ENCODE measurements at regions not wholly inside any gene's neighbourhood (a gene's known extent, or its start where the extent isn't known, plus 50 kb on each side); places are given as distances from the start of the nearest gene placed in this dataset.
A peak's percentile ranks its signal among the peaks of the same experiment; 100 is the strongest.

DNA sequence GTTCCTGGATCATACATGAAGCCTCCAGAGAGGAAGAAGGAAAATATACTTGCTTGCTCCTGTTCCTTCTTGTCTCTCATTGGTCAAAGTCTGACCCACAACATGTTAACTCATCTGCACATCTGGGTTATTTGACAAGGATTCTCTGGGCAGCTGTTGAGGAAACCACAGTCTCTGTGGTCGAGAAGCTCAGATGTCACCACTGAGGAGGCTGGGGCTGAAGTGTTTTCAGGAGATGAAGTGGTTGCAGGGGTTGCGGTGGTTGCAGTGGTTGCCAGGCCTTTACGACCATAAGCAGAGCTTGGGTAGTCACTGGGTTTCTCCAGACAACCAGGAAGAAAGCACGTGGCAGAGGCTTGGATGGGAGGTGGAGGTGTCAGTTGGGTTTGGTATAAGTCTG, 265.0 kb upstream of the LRIG3 start:
- in situ Hi-C loops (cut with HindIII; ENCODE audit: low pct_unique_long_range_greater_than_20kb, low sequenced_read_pairs) = no loop called here
- no peak for DNase-seq (ENCODE audit: low read depth)

DNA sequence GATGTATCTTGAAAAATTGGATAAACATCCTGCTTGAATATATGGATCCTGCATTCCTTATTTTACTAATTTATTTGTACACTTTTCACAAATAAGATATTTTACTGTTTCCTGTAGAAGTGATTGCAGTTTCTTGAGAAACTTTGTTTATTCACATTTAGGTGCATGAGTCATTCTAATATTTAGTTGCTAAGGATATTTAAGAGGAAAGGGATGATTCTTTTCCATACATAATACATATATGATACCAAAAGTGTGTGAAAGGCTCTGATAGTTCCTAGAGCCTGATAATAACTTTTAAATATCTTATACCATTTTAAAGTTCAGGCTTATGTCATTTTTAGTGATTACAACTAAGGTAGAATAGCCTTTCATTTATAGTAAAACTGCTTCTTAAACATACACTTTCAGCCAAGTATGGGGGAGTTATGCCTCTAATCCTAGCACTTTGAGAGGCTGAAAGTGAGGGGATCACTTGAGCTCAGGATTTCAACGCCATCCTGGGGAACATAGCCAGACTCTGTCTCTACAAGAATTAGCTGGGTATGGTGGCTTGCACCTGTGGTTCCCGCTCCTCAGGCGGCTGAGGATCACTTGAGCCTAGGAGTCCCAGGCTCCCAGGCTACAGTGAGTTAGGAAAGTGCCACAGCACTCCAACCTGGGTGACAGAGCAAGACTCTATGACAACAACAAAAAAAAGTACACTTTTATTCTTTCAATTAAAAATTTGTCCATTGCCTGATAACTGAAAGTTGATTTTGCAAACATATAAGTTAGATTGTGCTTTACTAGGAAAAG, 262.6 kb upstream of the LRIG3 start:
- no peak for DNase-seq (ENCODE audit: low read depth)
- in situ Hi-C loops (cut with HindIII; ENCODE audit: low pct_unique_long_range_greater_than_20kb, low sequenced_read_pairs) = no loop called here

DNA sequence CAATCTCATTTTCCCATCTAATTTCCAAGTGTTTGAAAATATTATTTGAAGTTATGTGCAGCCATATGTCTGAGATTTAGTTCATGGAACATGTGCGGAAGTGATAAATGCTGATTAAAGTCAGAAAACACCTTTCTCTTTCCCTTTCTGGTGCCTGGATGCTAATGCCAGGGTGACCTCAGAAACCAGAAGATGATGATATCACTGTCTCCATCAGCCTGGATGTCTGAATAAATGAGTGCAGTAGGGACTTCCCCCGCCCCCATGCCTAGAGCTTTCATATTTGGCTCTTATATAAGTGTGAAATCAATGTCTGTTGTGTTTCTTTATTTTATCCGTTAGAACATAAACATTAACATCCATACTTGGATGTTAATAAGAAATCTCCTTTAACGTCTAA, 261.9 kb upstream of the LRIG3 start:
- in situ Hi-C loops (cut with HindIII; ENCODE audit: low pct_unique_long_range_greater_than_20kb, low sequenced_read_pairs) = no loop called here
- DNase-seq (ENCODE audit: low read depth) = no peak

- no peak for DNase-seq (ENCODE audit: low read depth)
- in situ Hi-C loops (cut with HindIII; ENCODE audit: low pct_unique_long_range_greater_than_20kb, low sequenced_read_pairs) = no loop called here
These were observed 261.0 kb upstream of the LRIG3 start for GRCh38 chr12:59181196-59181777.

GRCh38 chr12:59179231-59179630, 258.9 kb upstream of the LRIG3 start:
- in situ Hi-C loops (cut with HindIII; ENCODE audit: low pct_unique_long_range_greater_than_20kb, low sequenced_read_pairs) = no loop called here
- DNase-seq (ENCODE audit: low read depth) = no peak

- DNase-seq (ENCODE audit: low read depth) = no peak
These were observed 253.4 kb upstream of the LRIG3 start for GRCh38 chr12:59173695-59174094.

DNA sequence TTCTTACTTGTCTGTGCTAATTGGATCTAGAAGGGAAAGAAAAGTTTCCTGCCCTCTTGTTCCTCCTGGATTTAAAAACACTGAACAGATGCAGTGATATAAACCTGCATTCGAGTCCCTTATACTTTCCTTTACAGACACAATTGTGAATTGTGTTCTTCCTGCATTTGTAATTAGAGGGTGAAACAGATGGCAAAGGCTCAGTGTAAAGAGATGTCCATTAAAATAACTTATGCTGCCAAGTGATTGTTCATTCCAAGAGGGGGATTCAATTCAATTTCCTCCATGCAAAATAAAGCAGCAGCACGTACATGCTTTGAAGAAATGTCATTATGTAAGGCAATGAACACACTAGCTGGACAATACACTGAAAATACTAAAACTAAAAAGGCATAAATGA, 248.3 kb upstream of the LRIG3 start:
- in situ Hi-C loops (cut with HindIII; ENCODE audit: low pct_unique_long_range_greater_than_20kb, low sequenced_read_pairs) = no loop called here
- DNase-seq (ENCODE audit: low read depth) = no peak

More at GRCh38 chr12:59173695-59174094, 253.4 kb upstream of the LRIG3 start:
- in situ Hi-C loops (cut with HindIII; ENCODE audit: low pct_unique_long_range_greater_than_20kb, low sequenced_read_pairs) = no loop called here

DNA sequence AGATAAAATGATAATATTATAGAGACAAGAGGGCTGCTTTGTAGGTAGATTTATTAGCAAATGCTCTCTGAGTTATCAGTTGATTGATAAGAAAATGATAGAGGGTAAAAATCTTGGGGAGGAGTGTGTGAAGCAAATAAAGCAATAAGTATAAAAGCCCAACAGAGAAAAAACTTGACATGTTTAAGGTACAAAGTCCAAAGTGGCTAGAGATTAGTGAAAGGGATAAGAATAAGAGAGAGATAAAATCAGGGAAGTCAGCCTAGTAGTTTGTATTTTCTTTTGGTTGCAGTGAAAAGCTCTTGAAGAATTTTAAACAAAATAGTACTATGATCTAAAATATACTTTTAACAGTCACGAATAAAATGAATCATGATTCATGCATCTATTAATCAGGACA, 246.2 kb upstream of the LRIG3 start:
- DNase-seq (ENCODE audit: low read depth) = no peak
- in situ Hi-C loops (cut with HindIII; ENCODE audit: low pct_unique_long_range_greater_than_20kb, low sequenced_read_pairs) = no loop called here

- in situ Hi-C loops (cut with HindIII; ENCODE audit: low pct_unique_long_range_greater_than_20kb, low sequenced_read_pairs) = no loop called here
- DNase-seq (ENCODE audit: low read depth) = peak; percentile 41
These were observed 244.9 kb upstream of the LRIG3 start for GRCh38 chr12:59164991-59165718.

- in situ Hi-C loops (cut with HindIII; ENCODE audit: low pct_unique_long_range_greater_than_20kb, low sequenced_read_pairs) = no loop called here
- peak; percentile 44 for DNase-seq (ENCODE audit: low read depth)
These were observed 243.9 kb upstream of the LRIG3 start for GRCh38 chr12:59164226-59164625.

DNA sequence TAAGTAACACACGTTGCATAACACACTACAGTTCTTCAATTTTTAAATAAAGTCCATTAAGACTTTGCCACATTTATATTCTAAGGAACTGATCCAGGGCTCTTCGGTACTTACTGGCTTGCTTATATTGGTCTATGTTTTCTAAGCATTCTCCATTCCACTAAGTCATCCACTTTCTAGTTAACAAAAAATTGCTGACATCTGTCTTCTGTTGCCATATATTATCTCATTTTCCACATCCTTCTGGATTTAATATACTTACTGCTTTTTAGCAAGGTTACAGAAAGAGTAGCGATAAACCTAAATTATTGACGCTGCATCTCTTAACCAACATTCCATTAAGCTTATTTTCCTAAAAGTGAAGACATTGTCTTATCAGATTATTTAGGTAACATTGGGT, 238.4 kb upstream of the LRIG3 start:
- no peak for DNase-seq (ENCODE audit: low read depth)
- in situ Hi-C loops (cut with HindIII; ENCODE audit: low pct_unique_long_range_greater_than_20kb, low sequenced_read_pairs) = no loop called here

DNA sequence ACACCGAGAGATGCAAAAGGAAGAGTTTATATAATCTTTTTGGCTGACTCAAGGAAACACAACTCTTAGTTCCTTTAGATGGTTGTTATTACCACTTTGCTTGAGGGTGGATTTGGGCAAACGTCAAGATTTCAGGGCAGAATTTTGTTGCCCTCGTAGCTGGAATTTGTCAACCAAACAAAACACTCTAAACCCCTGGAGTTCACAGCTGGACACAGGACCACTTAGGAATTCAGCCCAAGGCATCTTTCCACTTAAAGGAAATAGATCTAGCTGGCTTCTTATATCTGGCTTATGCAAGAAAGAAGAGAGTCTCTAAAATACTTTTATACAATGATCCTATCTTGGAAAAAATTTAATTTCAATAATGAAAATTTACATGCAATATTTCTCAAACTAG, 237.8 kb upstream of the LRIG3 start:
- no peak for DNase-seq (ENCODE audit: low read depth)
- in situ Hi-C loops (cut with HindIII; ENCODE audit: low pct_unique_long_range_greater_than_20kb, low sequenced_read_pairs) = no loop called here

GRCh38 chr12:59155448-59155847, 235.1 kb upstream of the LRIG3 start:
- DNase-seq (ENCODE audit: low read depth) = no peak
- in situ Hi-C loops (cut with HindIII; ENCODE audit: low pct_unique_long_range_greater_than_20kb, low sequenced_read_pairs) = no loop called here

GRCh38 chr12:59151243-59151642, 230.9 kb upstream of the LRIG3 start:
- no peak for DNase-seq (ENCODE audit: low read depth)
- in situ Hi-C loops (cut with HindIII; ENCODE audit: low pct_unique_long_range_greater_than_20kb, low sequenced_read_pairs) = no loop called here

DNA sequence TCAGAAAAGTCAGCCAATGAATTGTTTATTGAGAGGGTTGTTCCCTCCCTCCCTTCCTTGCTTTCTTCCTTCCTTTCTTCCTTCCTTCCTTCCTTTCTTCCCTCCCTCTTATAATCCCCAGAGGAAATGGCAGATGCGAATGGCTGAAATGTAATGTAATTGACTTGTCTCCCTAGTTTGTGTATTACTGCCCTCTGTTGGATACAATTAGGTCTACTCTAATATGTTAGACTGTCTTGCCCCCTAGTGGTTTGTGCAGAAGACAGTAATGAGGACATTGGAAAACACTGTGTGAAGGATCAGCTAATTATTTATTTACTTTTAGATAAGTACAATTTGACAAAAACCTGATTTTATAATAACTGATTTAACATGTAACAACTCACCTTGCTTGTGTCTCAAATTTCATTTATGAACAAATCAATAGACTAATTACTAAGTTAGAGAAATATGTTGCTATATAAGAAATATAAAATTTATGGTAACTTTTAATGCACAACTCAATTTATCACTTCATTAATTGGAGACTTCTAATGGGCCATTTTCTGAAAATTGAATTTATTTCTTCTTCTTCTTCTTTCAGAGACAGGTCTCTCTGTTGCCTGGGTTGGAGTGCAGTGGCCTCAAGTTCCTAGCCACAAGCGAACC, 229.8 kb upstream of the LRIG3 start:
- DNase-seq (ENCODE audit: low read depth) = peak; percentile 72
- in situ Hi-C loops (cut with HindIII; ENCODE audit: low pct_unique_long_range_greater_than_20kb, low sequenced_read_pairs) = no loop called here

- no peak for DNase-seq (ENCODE audit: low read depth)
- in situ Hi-C loops (cut with HindIII; ENCODE audit: low pct_unique_long_range_greater_than_20kb, low sequenced_read_pairs) = no loop called here
These were observed 227.5 kb upstream of the LRIG3 start for GRCh38 chr12:59147791-59148190.

GRCh38 chr12:59142183-59142790, 222.0 kb upstream of the LRIG3 start:
- DNase-seq (ENCODE audit: low read depth) = no peak
- in situ Hi-C loops (cut with HindIII; ENCODE audit: low pct_unique_long_range_greater_than_20kb, low sequenced_read_pairs) = no loop called here

GRCh38 chr12:59134750-59135149, 214.4 kb upstream of the LRIG3 start:
- in situ Hi-C loops (cut with HindIII; ENCODE audit: low pct_unique_long_range_greater_than_20kb, low sequenced_read_pairs) = no loop called here
- DNase-seq (ENCODE audit: low read depth) = no peak

DNA sequence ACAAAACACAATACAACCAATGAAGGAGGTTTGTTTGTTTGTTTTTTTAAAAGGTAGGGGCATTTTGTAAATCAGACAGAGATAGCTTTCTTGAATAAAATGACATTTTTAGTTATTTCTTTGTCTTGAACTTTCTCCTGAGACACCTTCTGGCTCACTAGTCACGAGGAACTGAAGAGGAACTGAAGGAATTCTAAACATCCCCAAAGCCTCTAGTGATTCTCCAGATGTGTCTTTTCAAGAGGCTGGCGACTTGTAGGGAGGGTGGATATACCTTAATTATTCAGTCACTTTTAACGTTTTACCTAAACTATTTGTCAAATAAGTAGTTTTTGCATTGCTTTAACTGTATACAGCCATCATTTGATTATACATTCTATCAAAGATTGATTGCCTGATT, 211.2 kb upstream of the LRIG3 start:
- DNase-seq (ENCODE audit: low read depth) = no peak
- in situ Hi-C loops (cut with HindIII; ENCODE audit: low pct_unique_long_range_greater_than_20kb, low sequenced_read_pairs) = no loop called here

Measured in Caki2 (cell line).